Neutrophil (primary cell): ENCODE measurements at regions not wholly inside any gene's neighbourhood (a gene's known extent, or its start where the extent isn't known, plus 50 kb on each side); places are given as distances from the start of the nearest gene placed in this dataset.

Source experiments
- H3K27ac ChIP-seq: fragments of 200-600 bp; sonication (generic); 2 replicates; pipeline ENCODE4 v1.5.1; 2016; ENCODE audit warnings: mild to moderate bottlenecking, moderate library complexity
- H3K27me3 ChIP-seq: fragments of 200-600 bp; sonication (generic); 2 replicates; pipeline ENCODE4 v1.6.0; 2016; ENCODE audit warnings: mild to moderate bottlenecking
- H3K36me3 ChIP-seq: fragments of 200-600 bp; sonication (generic); 2 replicates; pipeline ENCODE4 v1.5.1; 2017
- H3K4me1 ChIP-seq, 2 experiments: fragments of 200-600 bp in 1 of 2; sonication (generic) in 1 of 2; 1 replicate in 1 of 2; 2 replicates in 1 of 2; pipeline versions ENCODE4 v1.5.1 to v1.6.1; 2013 to 2016; ENCODE audit warnings: low read depth in 1 of 2, low read length in 1 of 2, mild to moderate bottlenecking in 1 of 2, moderate library complexity in 1 of 2; ENCODE audit not compliant: control insufficient read depth in 1 of 2, insufficient read depth in 1 of 2
- H3K4me3 ChIP-seq, 2 experiments: fragments of 200-600 bp in 1 of 2; sonication (generic) in 1 of 2; 1 replicate in 1 of 2; 2 replicates in 1 of 2; pipeline ENCODE4 v1.5.1; 2013 to 2016; ENCODE audit warnings: low read depth in 1 of 2, low read length in 1 of 2, mild to moderate bottlenecking in 1 of 2, moderate library complexity in 1 of 2
- H3K9me3 ChIP-seq: fragments of 200-600 bp; sonication (generic); 2 replicates; pipeline ENCODE4 v1.5.1; 2016
- CTCF ChIP-seq: fragments of 200-600 bp; sonication (generic); IDR thresholded peaks from 2 replicates; pipeline ENCODE4 v1.5.1; 2016; ENCODE audit warnings: antibody characterized with exemption

GRCh38 chr16:49081554-49081953 is 200.1 kb downstream of the CBLN1 start:
- Histone ChIP-seq H3K36me3 (no peaks in the 10 kb centered on the region), H3K27ac (no peak overlapping the region)
- no peak for TF ChIP-seq CTCF

GRCh38 chr16:49081086-49081485 is 200.6 kb downstream of the CBLN1 start:
- TF ChIP-seq CTCF: no peak
- no peak overlapping the region for H3K27ac ChIP-seq
- no peaks in the 10 kb centered on the region for H3K4me1 ChIP-seq
- no peaks in the 10 kb centered on the region for H3K27me3 ChIP-seq
- H3K9me3 ChIP-seq: peaks cover 11% of the 10 kb centered on the region
- no peaks in the 10 kb centered on the region for H3K36me3 ChIP-seq
- no peak overlapping the region for H3K4me3 ChIP-seq

More at GRCh38 chr16:49081554-49081953, 200.1 kb downstream of the CBLN1 start:
- H3K4me1 ChIP-seq: no peaks in the 10 kb centered on the region
- no peaks in the 10 kb centered on the region for H3K27me3 ChIP-seq
- peaks cover 11% of the 10 kb centered on the region for H3K9me3 ChIP-seq
- H3K4me3 ChIP-seq: no peak overlapping the region

GRCh38 chr16:49078571-49078970 is 203.1 kb downstream of the CBLN1 start:
- H3K9me3 ChIP-seq: no peaks in the 10 kb centered on the region
- no peak overlapping the region for H3K4me3 ChIP-seq
- TF ChIP-seq CTCF: no peak
- H3K4me1 ChIP-seq: no peaks in the 10 kb centered on the region
- no peaks in the 10 kb centered on the region for H3K27me3 ChIP-seq
- H3K36me3 ChIP-seq: no peaks in the 10 kb centered on the region
- H3K27ac ChIP-seq: no peak overlapping the region

- no peak for TF ChIP-seq CTCF
- Histone ChIP-seq H3K36me3 (no peaks in the 10 kb centered on the region), H3K4me1 (no peaks in the 10 kb centered on the region), H3K27me3 (no peaks in the 10 kb centered on the region), H3K9me3 (no peaks in the 10 kb centered on the region), H3K27ac (no peak overlapping the region), H3K4me3 (no peak overlapping the region)
These were observed 203.5 kb downstream of the CBLN1 start for GRCh38 chr16:49078104-49078503.

GRCh38 chr16:49075709-49076108 is 205.9 kb downstream of the CBLN1 start:
- no peaks in the 10 kb centered on the region for H3K9me3 ChIP-seq
- H3K4me1 ChIP-seq: no peaks in the 10 kb centered on the region
- no peak overlapping the region for H3K27ac ChIP-seq
- H3K4me3 ChIP-seq: no peak overlapping the region
- no peak for TF ChIP-seq CTCF
- no peaks in the 10 kb centered on the region for H3K36me3 ChIP-seq
- no peaks in the 10 kb centered on the region for H3K27me3 ChIP-seq

GRCh38 chr16:49068224-49068623 is 213.4 kb downstream of the CBLN1 start:
- H3K4me1 ChIP-seq: no peaks in the 10 kb centered on the region
- H3K36me3 ChIP-seq: no peaks in the 10 kb centered on the region
- H3K9me3 ChIP-seq: no peaks in the 10 kb centered on the region
- no peaks in the 10 kb centered on the region for H3K27me3 ChIP-seq
- no peak for TF ChIP-seq CTCF
- H3K27ac ChIP-seq: no peak overlapping the region
- no peak overlapping the region for H3K4me3 ChIP-seq
